GM13977 (cell line): ENCODE measurements at regions not wholly inside any gene's neighbourhood (a gene's known extent, or its start where the extent isn't known, plus 50 kb on each side); places are given as distances from the start of the nearest gene placed in this dataset.
"Not testable (repeated sequence)": the region's sequence is repeated elsewhere in the genome, so short reads cannot be mapped to it uniquely, and the experiment has no call there.

ENCODE experiments used
- DNase-seq: peaks from one replicate; pipeline ENCODE4 v3.0.0; 2012; ENCODE audit warnings: low spot score
- in situ Hi-C: fragments of 300-500 bp; cut with MboI; formaldehyde crosslinking; loops from one replicate; pipeline ENCODE4 v1.12.0; 2022; ENCODE audit warnings: low sequenced_read_pairs, low pct_unique_long_range_greater_than_20kb, mixed read lengths, inconsistent platforms; ENCODE audit not compliant: unreplicated experiment
- TF ChIP-seq, protein P1 (sequence below): IDR thresholded peaks from 2 replicates; pipeline ENCODE4 v1.5.1; 2012; ENCODE audit warnings: mild to moderate bottlenecking, control low read depth; ENCODE audit not compliant: insufficient read depth; ENCODE audit errors: extremely low read depth, missing control alignments

DNA sequence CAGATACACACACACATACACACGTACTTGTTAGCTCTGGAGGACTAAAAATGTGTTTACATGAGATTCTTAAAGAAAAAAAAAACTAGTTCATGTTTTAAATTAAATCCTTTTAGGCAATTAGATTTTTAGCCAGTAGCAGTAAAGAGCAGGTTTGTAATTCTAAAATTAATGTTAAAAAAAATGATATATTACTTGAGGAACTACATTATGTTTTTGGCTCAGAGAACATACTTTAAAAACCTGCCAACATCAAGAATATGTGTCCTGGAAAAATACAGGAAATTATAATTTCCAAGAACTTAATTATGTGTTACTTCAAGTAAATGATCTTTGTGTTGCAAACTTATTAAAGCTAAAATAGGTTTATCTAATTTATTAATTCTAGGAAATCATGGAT lies 594.3 kb upstream of the PCDH7 start:
- DNase-seq, result no peak
- TF ChIP-seq, protein P1, sequence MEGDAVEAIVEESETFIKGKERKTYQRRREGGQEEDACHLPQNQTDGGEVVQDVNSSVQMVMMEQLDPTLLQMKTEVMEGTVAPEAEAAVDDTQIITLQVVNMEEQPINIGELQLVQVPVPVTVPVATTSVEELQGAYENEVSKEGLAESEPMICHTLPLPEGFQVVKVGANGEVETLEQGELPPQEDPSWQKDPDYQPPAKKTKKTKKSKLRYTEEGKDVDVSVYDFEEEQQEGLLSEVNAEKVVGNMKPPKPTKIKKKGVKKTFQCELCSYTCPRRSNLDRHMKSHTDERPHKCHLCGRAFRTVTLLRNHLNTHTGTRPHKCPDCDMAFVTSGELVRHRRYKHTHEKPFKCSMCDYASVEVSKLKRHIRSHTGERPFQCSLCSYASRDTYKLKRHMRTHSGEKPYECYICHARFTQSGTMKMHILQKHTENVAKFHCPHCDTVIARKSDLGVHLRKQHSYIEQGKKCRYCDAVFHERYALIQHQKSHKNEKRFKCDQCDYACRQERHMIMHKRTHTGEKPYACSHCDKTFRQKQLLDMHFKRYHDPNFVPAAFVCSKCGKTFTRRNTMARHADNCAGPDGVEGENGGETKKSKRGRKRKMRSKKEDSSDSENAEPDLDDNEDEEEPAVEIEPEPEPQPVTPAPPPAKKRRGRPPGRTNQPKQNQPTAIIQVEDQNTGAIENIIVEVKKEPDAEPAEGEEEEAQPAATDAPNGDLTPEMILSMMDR, result no peak
- in situ Hi-C loops, result no loop called here

DNA sequence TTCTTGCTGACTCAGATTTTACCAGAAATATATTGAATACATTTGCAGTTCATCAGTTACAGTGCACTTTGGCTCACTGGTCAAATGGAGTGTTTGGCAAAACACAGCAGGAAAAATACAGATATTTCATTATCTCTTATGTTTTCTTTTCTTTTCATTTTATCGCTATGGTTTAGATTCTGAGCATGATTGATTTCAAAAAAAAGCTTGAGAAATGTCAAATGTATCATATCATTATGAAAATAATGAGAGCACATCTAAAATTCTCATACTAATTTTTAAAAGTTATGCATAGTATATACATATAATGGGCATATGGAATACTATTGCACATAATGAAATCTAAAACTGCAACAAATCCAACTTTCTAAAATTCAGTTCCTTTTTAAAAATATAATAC lies 593.8 kb upstream of the PCDH7 start:
- in situ Hi-C loops, result no loop called here
- TF ChIP-seq, protein P1, result no peak
- DNase-seq, result no peak

DNA sequence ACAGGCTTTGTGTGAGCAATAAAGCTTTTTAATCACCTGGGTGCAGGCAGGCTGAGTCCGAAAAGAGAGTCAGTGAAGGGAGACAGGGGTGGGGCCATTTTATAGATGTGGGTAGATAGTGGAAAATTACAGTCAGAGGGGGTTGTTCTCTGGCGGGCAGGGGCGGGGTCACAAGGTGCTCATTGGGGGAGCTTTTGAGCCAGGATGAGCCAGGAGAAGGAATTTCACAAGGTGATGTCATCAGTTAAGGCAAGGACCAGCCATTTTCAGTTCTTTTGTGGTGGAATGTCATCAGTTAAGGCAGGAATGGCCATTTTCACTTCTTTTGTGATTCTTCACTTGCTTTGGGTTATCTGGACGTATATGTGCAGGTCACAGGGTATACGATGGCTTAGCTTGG lies 571.3 kb upstream of the PCDH7 start:
- in situ Hi-C loops, DNase-seq: not testable (repeated sequence)

DNA sequence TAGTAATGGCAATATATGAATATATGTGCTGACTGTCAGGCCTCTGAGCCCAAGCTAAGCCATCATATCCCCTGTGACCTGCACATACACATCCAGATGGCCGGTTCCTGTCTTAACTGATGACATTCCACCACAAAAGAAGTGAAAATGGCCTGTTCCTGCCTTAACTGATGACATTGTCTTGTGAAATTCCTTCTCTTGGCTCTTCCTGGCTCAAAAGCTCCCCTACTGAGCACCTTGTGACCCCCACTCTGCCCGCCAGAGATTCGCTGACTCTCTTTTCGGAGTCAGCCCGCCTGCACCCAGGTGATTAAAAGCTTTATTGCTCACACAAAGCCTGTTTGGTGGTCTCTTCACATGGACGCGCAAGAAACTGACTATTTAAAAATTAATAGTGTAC lies 570.6 kb upstream of the PCDH7 start:
- DNase-seq, in situ Hi-C loops: not testable (repeated sequence)

DNA sequence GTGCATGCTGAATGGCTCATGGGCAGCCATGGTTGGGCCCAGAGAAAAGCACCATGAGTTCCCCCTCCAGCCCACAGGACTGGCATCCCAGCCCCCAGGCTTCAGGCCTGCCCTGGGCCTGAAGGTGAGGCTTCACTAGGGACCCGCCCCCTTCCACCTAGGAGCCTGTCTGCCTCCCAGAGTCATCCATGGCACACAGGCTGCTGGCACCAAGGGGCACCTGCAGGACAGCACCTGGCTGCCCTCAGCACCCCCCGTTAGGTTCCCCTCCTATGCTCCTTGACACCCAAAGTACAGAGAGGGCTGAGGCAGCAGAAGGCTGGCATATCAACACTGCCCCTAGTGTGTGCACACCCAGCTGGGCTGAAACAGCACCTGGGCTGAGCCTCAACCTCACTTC lies 566.7 kb upstream of the PCDH7 start:
- in situ Hi-C loops, result no loop called here
- DNase-seq, result no peak
- TF ChIP-seq, protein P1, result no peak

DNA sequence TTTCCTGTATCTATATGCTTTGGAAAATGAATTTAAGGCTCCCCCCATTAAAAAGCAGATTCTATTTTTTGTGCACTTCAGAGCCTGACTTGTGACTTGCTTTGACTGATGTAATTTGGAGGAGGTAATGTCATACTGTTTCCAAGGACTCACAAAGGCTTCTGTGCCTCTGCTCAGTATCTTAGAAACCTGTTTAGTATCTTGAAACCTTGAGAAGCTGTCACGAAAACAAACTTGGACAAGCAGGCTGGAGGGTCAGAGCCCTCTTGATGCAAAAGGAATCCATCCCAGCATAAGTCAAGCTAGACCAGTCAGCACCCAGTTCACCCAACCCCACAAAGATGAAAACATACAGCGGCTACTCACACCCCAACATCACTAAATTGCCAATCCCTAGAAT lies 560.0 kb upstream of the PCDH7 start:
- DNase-seq, result no peak
- TF ChIP-seq, protein P1, result no peak
- in situ Hi-C loops, result no loop called here

DNA sequence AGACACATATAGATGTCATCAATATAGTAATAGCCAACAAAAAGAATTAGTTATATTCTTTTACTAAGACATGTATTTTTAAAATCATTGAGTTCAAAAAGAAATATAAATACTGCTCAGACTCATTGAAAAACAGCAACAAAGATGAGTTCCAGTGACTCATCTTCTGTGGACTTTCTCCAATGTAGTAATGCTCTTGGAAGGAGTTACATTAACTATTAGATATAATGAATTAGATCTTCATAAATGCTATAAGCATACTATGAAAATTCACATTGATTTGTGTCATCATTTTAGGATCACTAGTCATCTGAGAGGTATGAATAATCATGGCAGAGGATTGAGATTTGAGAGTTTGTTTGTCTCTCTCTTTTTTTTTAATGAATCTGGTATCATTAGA lies 547.8 kb upstream of the PCDH7 start:
- in situ Hi-C loops, result no loop called here
- no peak for DNase-seq

DNA sequence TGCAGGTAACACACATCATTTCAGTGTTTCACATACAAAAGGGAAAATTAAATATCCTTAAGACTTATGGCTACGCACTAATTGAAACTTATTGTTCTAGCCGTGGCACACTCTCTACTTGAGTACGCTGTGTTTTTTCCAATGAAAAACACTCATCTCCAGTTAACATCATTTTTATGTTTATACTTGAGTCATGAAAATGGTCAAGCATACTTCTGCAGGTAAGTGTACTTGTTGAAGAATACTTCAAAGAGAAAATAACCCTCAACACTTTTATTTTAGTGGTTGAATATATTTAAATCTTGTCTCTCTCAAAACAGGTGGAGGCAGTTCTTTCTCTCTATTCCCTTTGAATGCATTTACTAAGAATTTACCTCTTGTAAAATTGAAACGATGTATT lies 538.7 kb upstream of the PCDH7 start:
- no peak for DNase-seq
- TF ChIP-seq, protein P1, result no peak
- in situ Hi-C loops, result no loop called here

More for the DNA sequence above, 547.8 kb upstream of the PCDH7 start:
- TF ChIP-seq, protein P1, result no peak
